ENCODE measurements at regions not wholly inside any gene's neighbourhood (a gene's known extent, or its start where the extent isn't known, plus 50 kb on each side); places are given as distances from the start of the nearest gene placed in this dataset.

- DNase-seq (no peak), ATAC-seq (ENCODE audit: low read depth) (no peak)
- Histone ChIP-seq H3K27ac (ENCODE audit: insufficient read depth, low read length) (no peak overlapping the region), H3K27me3 (ENCODE audit: control insufficient read depth, insufficient read depth, low read length) (peaks cover under 1% of the 10 kb centered on the region), H3K79me1 (ENCODE audit: low read depth in 1 of 2, low read length in 2 of 2) (no peaks in the 10 kb centered on the region), H3K4me3 (ENCODE audit: insufficient read depth, low read depth, low read length) (no peak overlapping the region), H3K4ac (ENCODE audit: low read depth, low read length) (no peak overlapping the region), H2AK9ac (replicated peaks; ENCODE audit: low read depth, low read length, poor library complexity) (no peak overlapping the region), H3K56ac (ENCODE audit: extremely low read depth, insufficient read depth, low read length) (no peak overlapping the region), H2BK120ac (ENCODE audit: low read depth, low read length) (no peak overlapping the region), H3K14ac (replicated peaks; ENCODE audit: low read depth, low read length) (no peak overlapping the region), H4K91ac (ENCODE audit: insufficient read depth, low read depth, low read length) (no peak overlapping the region), H2BK5ac (ENCODE audit: low read depth, low read length, poor library complexity, severe bottlenecking) (no peak overlapping the region), H3K9me1 (ENCODE audit: insufficient read depth, low read length) (no peaks in the 10 kb centered on the region), H3K4me2 (ENCODE audit: low read depth, low read length) (no peak overlapping the region), H2BK15ac (ENCODE audit: low read depth, low read length) (no peak overlapping the region), H2AK5ac (ENCODE audit: low read depth, low read length) (no peak overlapping the region), H3K18ac (ENCODE audit: low read depth, low read length) (no peak overlapping the region), H4K8ac (ENCODE audit: low read depth in 2 of 2, low read length in 2 of 2) (no peak overlapping the region), H2BK20ac (ENCODE audit: low read depth, low read length) (no peak overlapping the region), H3K9me3 (ENCODE audit: control insufficient read depth, insufficient read depth, low read length) (0 out of 2 replicates have a peak, but pooled peaks cover 2% of the 10 kb centered on the region), H4K20me1 (ENCODE audit: insufficient read depth, low read length) (no peaks in the 10 kb centered on the region), H2AFZ (replicated peaks; ENCODE audit: low read length, poor library complexity) (no peak overlapping the region), H3K9ac (ENCODE audit: low read depth, low read length) (no peak overlapping the region), H3K36me3 (ENCODE audit: control insufficient read depth, insufficient read depth, low read length) (no peaks in the 10 kb centered on the region), H3K23ac (ENCODE audit: low read depth, low read length) (no peak overlapping the region), H4K5ac (ENCODE audit: low read depth, low read length) (no peak overlapping the region), H3K4me1 (ENCODE audit: control insufficient read depth, insufficient read depth, low read length) (no peaks in the 10 kb centered on the region)
- POLR2A ChIA-PET (ENCODE audit: unreplicated experiment): no interaction called here
- in situ Hi-C loops (cut with MboI; ENCODE audit: low sequenced_read_pairs) (no loop called here), dilution Hi-C loops (cut with HindIII; ENCODE audit: low sequenced_read_pairs, unreplicated experiment) (no loop called here), intact Hi-C loops (cut with micrococcal nuclease) (no loop called here)
- WGBS, 2 experiments (ENCODE audit: extremely low coverage in 2 of 2, insufficient read length in 1 of 2): no CpG with 5 or more reads among the region's 1 CpG
- TF ChIP-seq USF2 (IDR thresholded peaks at IDR 0.05; ENCODE audit: low read depth, low read length) (no peak), CTCF (conservative IDR thresholded peaks at IDR 0.05; ENCODE audit: low read depth, low read length) (no peak), POLR2A (IDR thresholded peaks at IDR 0.05; ENCODE audit: low read depth, low read length) (no peak), CHD1 (IDR thresholded peaks at IDR 0.05; ENCODE audit: low read depth, low read length) (no peak), RAD21 (IDR thresholded peaks at IDR 0.05; ENCODE audit: low read length) (no peak), SMC3 (IDR thresholded peaks at IDR 0.05; ENCODE audit: low read depth, low read length) (no peak), MAZ (IDR thresholded peaks at IDR 0.05; ENCODE audit: borderline replicate concordance, low read depth, low read length) (no peak), BHLHE40 (IDR thresholded peaks at IDR 0.05; ENCODE audit: low read depth, low read length) (no peak), CEBPB (IDR thresholded peaks at IDR 0.05; ENCODE audit: low read depth, low read length) (no peak), RFX5 (IDR thresholded peaks at IDR 0.05; ENCODE audit: low read depth, low read length) (no peak), FOS (IDR thresholded peaks at IDR 0.05; ENCODE audit: low read depth, low read length) (no peak), MXI1 (IDR thresholded peaks at IDR 0.05; ENCODE audit: borderline replicate concordance, low read depth, low read length) (no peak), NFE2L2 (IDR thresholded peaks at IDR 0.05; ENCODE audit: low read depth, low read length) (no peak), MAFK (IDR thresholded peaks at IDR 0.05; ENCODE audit: low read depth, low read length) (no peak), ELK1 (IDR thresholded peaks at IDR 0.05; ENCODE audit: borderline replicate concordance, low read depth, low read length) (no peak), RCOR1 (IDR thresholded peaks at IDR 0.05; ENCODE audit: insufficient replicate concordance, low read length) (no peak)
- BruUV-seq (replicated peaks): no TSS peak
- CTCF ChIA-PET: no interaction called here
Observed at GRCh38 chr5:72566746-72567145, 59.5 kb upstream of the ZNF366 start.
